DND-41 (cell line): ENCODE measurements at regions not wholly inside any gene's neighbourhood (a gene's known extent, or its start where the extent isn't known, plus 50 kb on each side); places are given as distances from the start of the nearest gene placed in this dataset.

Experiments used
- ATAC-seq: fragments of 200-7000 bp; cut with Tn5 transposase; 3 replicates; pipeline ENCODE4 v1.9.1; 2021; ENCODE audit warnings: low read depth; ENCODE audit not compliant: insufficient read depth
- DNase-seq: peaks from one replicate; pipeline ENCODE4 v3.0.0-alpha.2; 2020
- H2AFZ ChIP-seq: 2 replicates; pipeline ENCODE4 v1.6.0; 2012; ENCODE audit warnings: low read depth, low read length
- H3K27ac ChIP-seq: 2 replicates; pipeline ENCODE4 v1.5.1; 2012; ENCODE audit warnings: low read length, inconsistent platforms
- H3K27me3 ChIP-seq: fragments of 200-600 bp; sonication (generic); 2 replicates; pipeline ENCODE4 v1.6.0; 2012; ENCODE audit warnings: low read length, mild to moderate bottlenecking, inconsistent platforms; ENCODE audit not compliant: insufficient read depth, poor library complexity
- H3K36me3 ChIP-seq: 2 replicates; pipeline ENCODE4 v1.5.1; 2012; ENCODE audit warnings: low read length, inconsistent platforms; ENCODE audit not compliant: insufficient read depth
- H3K4me1 ChIP-seq: 2 replicates; pipeline ENCODE4 v1.5.1; 2012; ENCODE audit warnings: mild to moderate bottlenecking, low read length; ENCODE audit not compliant: insufficient read depth
- H3K4me2 ChIP-seq: 2 replicates; pipeline ENCODE4 v1.6.0; 2012; ENCODE audit warnings: mild to moderate bottlenecking, moderate library complexity, low read length, inconsistent platforms; ENCODE audit not compliant: insufficient read depth
- H3K4me3 ChIP-seq, 2 experiments: fragments of 200-600 bp in 1 of 2; shearing (Covaris generic) in 1 of 2; 2 replicates each; pipeline ENCODE4 v1.5.1; 2012 to 2016; ENCODE audit warnings: inconsistent platforms in 2 of 2, low read length in 2 of 2, mild to moderate bottlenecking in 2 of 2, low read depth in 1 of 2, moderate library complexity in 1 of 2
- H3K79me2 ChIP-seq: 2 replicates; pipeline ENCODE4 v1.6.0; 2012; ENCODE audit warnings: low read length, inconsistent platforms; ENCODE audit not compliant: insufficient read depth
- H3K9ac ChIP-seq: 2 replicates; pipeline ENCODE4 v1.6.0; 2012; ENCODE audit warnings: low read depth, mild to moderate bottlenecking, inconsistent platforms, low read length, moderate library complexity
- H3K9me3 ChIP-seq: 2 replicates; pipeline ENCODE4 v1.5.1; 2012; ENCODE audit warnings: low read length, moderate library complexity, mild to moderate bottlenecking, inconsistent platforms; ENCODE audit not compliant: insufficient read depth, severe bottlenecking
- H4K20me1 ChIP-seq: 2 replicates; pipeline ENCODE4 v1.6.0; 2012; ENCODE audit warnings: low read length; ENCODE audit not compliant: insufficient read depth
- EZH2 ChIP-seq: IDR thresholded peaks from 3 replicates; pipeline ENCODE4 v1.6.1; 2012; ENCODE audit warnings: borderline replicate concordance, low read depth, mild to moderate bottlenecking, moderate library complexity, low read length, inconsistent platforms; ENCODE audit not compliant: severe bottlenecking
- TF ChIP-seq, protein P1 (sequence below): IDR thresholded peaks from 2 replicates; pipeline ENCODE4 v1.5.1; 2012; ENCODE audit warnings: borderline replicate concordance, low read length, moderate library complexity, mild to moderate bottlenecking; ENCODE audit not compliant: poor library complexity, severe bottlenecking; ENCODE audit errors: extremely low read depth

DNA sequence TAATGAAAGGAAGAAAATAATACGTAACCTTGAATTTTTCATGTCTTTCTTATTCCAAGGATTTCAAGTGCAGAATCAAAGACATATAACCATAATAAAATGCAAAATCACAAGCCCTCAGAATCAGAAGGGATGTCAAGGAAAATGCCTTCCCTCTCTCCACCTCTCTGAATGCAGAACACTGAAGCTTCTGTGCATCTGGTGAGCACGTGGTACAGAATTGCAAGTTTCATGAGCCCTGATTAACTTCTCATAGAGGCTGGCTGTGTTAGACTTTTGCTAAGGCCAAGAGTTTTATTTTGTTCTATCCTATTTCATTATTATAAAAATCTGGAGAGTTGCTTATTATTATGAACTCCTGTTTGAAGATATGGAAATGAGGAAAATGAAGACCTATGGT is 533.7 kb upstream of the POM121L12 start:
- DNase-seq, result no peak
- H3K9me3 ChIP-seq, result no peaks in the 10 kb centered on the region

DNA sequence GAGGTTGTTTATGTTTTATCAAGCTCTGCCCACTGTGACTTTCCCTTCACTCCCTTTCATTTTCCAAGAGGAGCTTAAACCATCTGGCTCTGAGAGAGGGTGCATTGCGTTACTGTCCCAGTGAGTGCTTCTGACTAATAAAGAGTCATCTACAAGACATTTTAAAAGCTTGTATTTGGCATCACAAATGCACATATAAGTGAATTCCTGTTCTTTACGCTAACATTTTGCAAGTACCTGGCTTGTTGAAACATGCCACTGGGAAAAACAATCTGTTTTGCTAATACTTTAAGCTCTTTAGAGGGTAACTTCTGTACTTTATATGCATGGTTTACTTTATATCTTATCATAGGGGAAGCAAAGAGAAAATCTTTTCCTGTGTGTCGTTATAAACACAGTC is 534.6 kb upstream of the POM121L12 start:
- no peaks in the 10 kb centered on the region for H3K79me2 ChIP-seq
- peak overlapping the region; percentile 51 for H3K9ac ChIP-seq
- H3K27me3 ChIP-seq, result no peaks in the 10 kb centered on the region
- no peak overlapping the region for H2AFZ ChIP-seq
- peak overlapping the region; percentile 43; the same call in 1 of the 2 replicates for H3K4me2 ChIP-seq
- ATAC-seq (peak; percentile 58; the same call in 2 of the 3 replicates), DNase-seq (no peak)
- TF ChIP-seq, protein P1, sequence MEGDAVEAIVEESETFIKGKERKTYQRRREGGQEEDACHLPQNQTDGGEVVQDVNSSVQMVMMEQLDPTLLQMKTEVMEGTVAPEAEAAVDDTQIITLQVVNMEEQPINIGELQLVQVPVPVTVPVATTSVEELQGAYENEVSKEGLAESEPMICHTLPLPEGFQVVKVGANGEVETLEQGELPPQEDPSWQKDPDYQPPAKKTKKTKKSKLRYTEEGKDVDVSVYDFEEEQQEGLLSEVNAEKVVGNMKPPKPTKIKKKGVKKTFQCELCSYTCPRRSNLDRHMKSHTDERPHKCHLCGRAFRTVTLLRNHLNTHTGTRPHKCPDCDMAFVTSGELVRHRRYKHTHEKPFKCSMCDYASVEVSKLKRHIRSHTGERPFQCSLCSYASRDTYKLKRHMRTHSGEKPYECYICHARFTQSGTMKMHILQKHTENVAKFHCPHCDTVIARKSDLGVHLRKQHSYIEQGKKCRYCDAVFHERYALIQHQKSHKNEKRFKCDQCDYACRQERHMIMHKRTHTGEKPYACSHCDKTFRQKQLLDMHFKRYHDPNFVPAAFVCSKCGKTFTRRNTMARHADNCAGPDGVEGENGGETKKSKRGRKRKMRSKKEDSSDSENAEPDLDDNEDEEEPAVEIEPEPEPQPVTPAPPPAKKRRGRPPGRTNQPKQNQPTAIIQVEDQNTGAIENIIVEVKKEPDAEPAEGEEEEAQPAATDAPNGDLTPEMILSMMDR, result no peak
- no peak for TF ChIP-seq EZH2
- H3K4me1 ChIP-seq, result peaks cover 58% of the 10 kb centered on the region
- H3K4me3 ChIP-seq, result no peak overlapping the region
- H4K20me1 ChIP-seq, result no peaks in the 10 kb centered on the region
- H3K9me3 ChIP-seq, result no peaks in the 10 kb centered on the region
- peak overlapping the region; percentile 80 for H3K27ac ChIP-seq
- no peaks in the 10 kb centered on the region for H3K36me3 ChIP-seq

More for the DNA sequence above, 533.7 kb upstream of the POM121L12 start:
- Histone ChIP-seq H3K4me3 (no peak overlapping the region), H3K4me1 (peaks cover 65% of the 10 kb centered on the region), H3K27ac (peak overlapping the region; percentile 80), H3K4me2 (no peak overlapping the region), H3K27me3 (no peaks in the 10 kb centered on the region), H3K36me3 (no peaks in the 10 kb centered on the region), H3K9ac (peak overlapping the region; percentile 51; the same call in 1 of the 2 replicates), H2AFZ (no peak overlapping the region), H3K79me2 (no peaks in the 10 kb centered on the region), H4K20me1 (no peaks in the 10 kb centered on the region)
- ATAC-seq, result peak; percentile 57; the same call in 2 of the 3 replicates
- TF ChIP-seq EZH2, result no peak
- TF ChIP-seq, protein P1, result no peak

DNA sequence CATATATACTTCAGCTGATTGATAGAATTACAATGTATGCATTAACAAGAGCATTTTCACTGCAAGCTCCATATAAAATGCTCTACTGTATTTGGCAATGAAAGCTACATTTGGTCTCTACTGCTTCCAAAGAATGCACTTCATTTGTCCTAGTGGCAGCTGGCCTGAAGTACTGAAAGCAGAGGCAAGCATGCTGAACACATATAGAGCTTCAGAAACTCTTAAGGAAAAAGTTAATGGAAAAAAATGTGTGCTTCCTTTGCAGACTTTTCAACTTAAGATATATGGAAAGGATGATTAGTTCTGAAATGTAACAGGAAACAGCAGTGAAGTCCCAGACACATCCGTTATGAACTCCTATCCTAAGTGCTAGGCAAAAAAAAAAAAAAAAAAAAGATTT is 537.1 kb upstream of the POM121L12 start:
- TF ChIP-seq EZH2, result no peak
- TF ChIP-seq, protein P1, result peak; percentile 14
- H2AFZ ChIP-seq, result no peak overlapping the region
- H3K4me2 ChIP-seq, result no peak overlapping the region
- no peak for ATAC-seq
- H4K20me1 ChIP-seq, result no peaks in the 10 kb centered on the region
- H3K4me3 ChIP-seq, result no peak overlapping the region
- no peaks in the 10 kb centered on the region for H3K36me3 ChIP-seq
- DNase-seq, result no peak
- no peaks in the 10 kb centered on the region for H3K27me3 ChIP-seq
- no peaks in the 10 kb centered on the region for H3K79me2 ChIP-seq
- H3K9ac ChIP-seq, result no peak overlapping the region
- H3K4me1 ChIP-seq, result peaks cover 53% of the 10 kb centered on the region
- H3K27ac ChIP-seq, result peak overlapping the region; percentile 61
- H3K9me3 ChIP-seq, result no peaks in the 10 kb centered on the region

DNA sequence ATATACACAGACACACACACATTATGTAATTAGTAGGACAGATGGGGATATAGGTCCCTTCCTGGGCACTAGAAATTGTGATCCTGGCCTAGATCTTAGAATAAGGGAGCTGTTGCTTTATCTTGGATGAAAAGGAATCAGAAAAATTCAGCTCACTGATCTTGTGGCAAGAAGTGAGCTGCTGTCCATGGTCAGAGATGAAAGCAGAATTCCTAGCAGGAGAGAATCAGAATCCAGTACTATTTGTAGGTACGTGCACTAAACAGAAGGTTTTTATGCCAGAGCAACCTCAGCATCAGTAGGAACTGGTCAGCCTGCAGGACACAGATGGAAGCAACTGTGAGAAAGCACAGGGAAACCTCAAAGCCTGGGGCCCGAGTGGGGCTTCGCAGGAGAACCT is 549.2 kb upstream of the POM121L12 start:
- Histone ChIP-seq H3K9ac (no peak overlapping the region), H3K4me2 (no peak overlapping the region), H3K4me3 (no peak overlapping the region), H4K20me1 (no peaks in the 10 kb centered on the region), H3K36me3 (no peaks in the 10 kb centered on the region), H3K79me2 (no peaks in the 10 kb centered on the region), H3K4me1 (no peaks in the 10 kb centered on the region), H3K9me3 (no peaks in the 10 kb centered on the region), H2AFZ (no peak overlapping the region), H3K27me3 (no peaks in the 10 kb centered on the region), H3K27ac (no peak overlapping the region)
- ATAC-seq (no peak), DNase-seq (no peak)
- TF ChIP-seq, protein P1, result no peak
- no peak for TF ChIP-seq EZH2
